Anterior cingulate cortex (tissue), 58 donors: ENCODE measurements at regions not wholly inside any gene's neighbourhood (a gene's known extent, or its start where the extent isn't known, plus 50 kb on each side); places are given as distances from the start of the nearest gene placed in this dataset.

Source experiments
- DNase-seq, 58 donors: peaks; one replicate each; lab custom pipeline; 2025; lab: John Stamatoyannopoulos, UW

- DNase-seq: peak in 44 of 58 donors; percentile 9 to 83 (median 48)
Observed at GRCh38 chr6:109315341-109316110, 66.7 kb downstream of the CD164 start.

GRCh38 chr6:109314313-109314712, 68.0 kb downstream of the CD164 start:
- no peak for DNase-seq

GRCh38 chr6:109313139-109313538, 69.1 kb downstream of the CD164 start:
- no peak for DNase-seq

- no peak for DNase-seq
Observed at GRCh38 chr6:109311471-109311870, 70.8 kb downstream of the CD164 start.

- no peak for DNase-seq
Observed at GRCh38 chr6:109309917-109310316, 72.3 kb downstream of the CD164 start.

GRCh38 chr6:109308018-109308492, 74.2 kb downstream of the CD164 start:
- DNase-seq: no peak

GRCh38 chr6:109306733-109307132, 75.5 kb downstream of the CD164 start:
- no peak for DNase-seq

- no peak for DNase-seq
Observed at GRCh38 chr6:109305028-109305427, 77.2 kb downstream of the CD164 start.

GRCh38 chr6:109304284-109305015, 77.8 kb downstream of the CD164 start:
- DNase-seq: no peak

- DNase-seq: no peak
Observed at GRCh38 chr6:109303640-109304283, 78.5 kb downstream of the CD164 start.

- no peak for DNase-seq
Observed at GRCh38 chr6:109303164-109303563, 79.1 kb downstream of the CD164 start.

GRCh38 chr6:109302176-109302575, 80.1 kb downstream of the CD164 start:
- DNase-seq: no peak

GRCh38 chr6:109301418-109301817, 80.8 kb downstream of the CD164 start:
- DNase-seq: no peak

- DNase-seq: no peak
Observed at GRCh38 chr6:109300874-109301273, 81.4 kb downstream of the CD164 start.

GRCh38 chr6:109299776-109300564, 82.3 kb downstream of the CD164 start:
- DNase-seq: no peak

GRCh38 chr6:109299265-109299607, 83.0 kb downstream of the CD164 start:
- no peak for DNase-seq

GRCh38 chr6:109298605-109299264, 83.5 kb downstream of the CD164 start:
- no peak for DNase-seq

- no peak for DNase-seq
Observed at GRCh38 chr6:109297406-109298110, 84.7 kb downstream of the CD164 start.

- DNase-seq: no peak
Observed at GRCh38 chr6:109296971-109297372, 85.3 kb downstream of the CD164 start.
